ENCODE measurements at regions not wholly inside any gene's neighbourhood (a gene's known extent, or its start where the extent isn't known, plus 50 kb on each side); places are given as distances from the start of the nearest gene placed in this dataset.

DNA sequence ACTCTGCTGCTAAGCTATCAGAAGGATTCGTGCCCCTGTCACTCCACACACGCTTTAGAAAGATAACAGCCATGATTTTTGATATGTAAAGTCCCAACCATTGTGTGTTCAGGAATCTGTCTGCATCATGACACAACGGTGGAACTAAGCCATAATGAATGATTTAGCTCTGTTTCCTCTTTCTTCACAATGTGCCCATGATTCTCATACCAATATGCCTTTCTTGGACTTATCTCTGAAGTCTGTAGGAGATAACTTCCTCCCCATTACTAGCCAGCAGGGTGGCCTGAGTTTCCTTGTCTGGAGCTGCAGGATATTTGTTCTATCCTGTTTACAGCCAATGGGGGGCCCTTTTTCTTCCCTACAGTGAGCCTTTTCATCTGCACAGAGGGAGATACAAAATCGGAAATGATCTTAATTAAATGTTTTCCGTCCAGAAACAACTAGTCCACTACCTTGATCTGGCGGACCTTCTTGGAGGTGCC lies 511.7 kb downstream of the USP25 start:
- DNase-seq: no peak

DNA sequence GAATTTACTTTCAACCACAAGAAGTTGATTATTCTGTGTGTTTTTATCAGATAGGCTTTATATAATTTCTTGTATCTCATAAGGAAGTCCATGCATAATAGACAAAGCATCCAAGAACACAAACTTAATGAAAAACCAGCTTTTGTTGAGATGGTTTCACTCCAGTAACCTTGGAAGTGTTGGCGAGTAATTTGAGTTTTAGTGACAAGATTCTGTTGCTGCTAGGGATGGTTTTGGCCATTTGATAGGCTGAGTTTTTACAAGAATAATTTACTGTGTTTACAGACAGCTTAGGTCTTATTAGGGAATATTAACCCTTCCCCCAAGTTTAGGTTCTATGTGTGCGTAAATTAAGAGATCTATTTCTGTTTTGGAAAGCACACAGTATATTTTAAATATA lies 513.6 kb downstream of the USP25 start:
- no peak for DNase-seq

DNA sequence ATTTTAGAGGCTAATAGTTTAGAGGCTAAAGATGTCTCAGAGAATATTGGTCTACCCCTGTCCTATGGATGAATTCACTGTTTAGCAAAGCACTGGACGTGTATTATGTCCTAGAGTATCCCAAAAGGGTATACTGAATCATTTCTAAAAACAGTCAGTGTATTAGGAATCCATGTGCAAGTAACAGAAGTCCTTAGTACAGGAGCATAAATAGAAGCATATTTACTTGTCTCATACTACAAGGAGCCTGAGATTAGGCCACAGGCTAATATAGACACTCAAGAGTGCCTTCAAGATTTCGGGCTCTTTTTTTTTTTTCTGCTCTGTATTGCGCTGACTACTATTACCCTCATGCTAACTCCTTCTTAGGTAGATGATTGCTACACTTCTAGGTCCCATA lies 518.9 kb downstream of the USP25 start:
- no peak for DNase-seq

- DNase-seq: no peak
These were observed 520.5 kb downstream of the USP25 start for GRCh38 chr21:16250273-16250672.

GRCh38 chr21:16258844-16259611 lies 529.2 kb downstream of the USP25 start:
- DNase-seq: no peak

DNA sequence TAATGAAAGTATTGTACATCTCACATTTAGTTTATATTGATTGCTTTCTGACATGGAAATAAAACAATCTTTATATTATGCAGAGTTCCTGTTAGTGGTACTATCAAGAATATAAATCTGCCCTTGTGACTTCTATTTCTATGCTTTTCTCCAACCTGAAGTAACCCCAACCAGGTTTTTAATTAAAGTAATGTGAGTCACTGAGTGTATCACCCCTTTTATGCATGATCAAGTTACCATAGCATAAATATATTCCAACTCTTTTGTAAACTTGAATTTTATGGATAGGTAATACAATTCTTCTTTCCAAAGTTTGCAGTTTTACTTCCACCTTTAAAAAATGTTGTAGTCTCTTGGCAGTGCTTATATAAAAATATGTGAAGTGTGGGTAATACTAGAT lies 532.3 kb downstream of the USP25 start:
- no peak for DNase-seq

DNA sequence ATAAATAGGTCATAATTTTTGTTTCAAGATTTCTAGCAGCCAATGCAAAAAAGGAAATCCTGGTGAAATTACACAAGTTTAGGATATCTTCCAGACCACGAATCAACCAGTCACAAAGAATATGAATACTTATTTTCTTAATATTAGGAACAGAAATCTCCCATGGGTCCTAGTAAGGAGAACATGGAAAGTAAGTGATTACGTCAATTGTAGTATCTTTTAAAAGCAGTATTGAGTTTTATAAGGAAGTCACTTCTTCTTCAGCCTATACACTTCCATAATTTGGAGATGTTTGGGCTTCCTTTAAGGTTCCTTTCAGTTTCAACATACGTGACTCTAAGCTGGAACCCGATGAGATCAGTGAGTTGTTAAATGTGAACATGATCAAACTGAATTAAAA lies 534.5 kb downstream of the USP25 start:
- DNase-seq: no peak

- DNase-seq: no peak
These were observed 539.7 kb downstream of the USP25 start for GRCh38 chr21:16269476-16269875.

GRCh38 chr21:16279731-16280581 lies 550.2 kb downstream of the USP25 start:
- peak; percentile 50 for DNase-seq

DNA sequence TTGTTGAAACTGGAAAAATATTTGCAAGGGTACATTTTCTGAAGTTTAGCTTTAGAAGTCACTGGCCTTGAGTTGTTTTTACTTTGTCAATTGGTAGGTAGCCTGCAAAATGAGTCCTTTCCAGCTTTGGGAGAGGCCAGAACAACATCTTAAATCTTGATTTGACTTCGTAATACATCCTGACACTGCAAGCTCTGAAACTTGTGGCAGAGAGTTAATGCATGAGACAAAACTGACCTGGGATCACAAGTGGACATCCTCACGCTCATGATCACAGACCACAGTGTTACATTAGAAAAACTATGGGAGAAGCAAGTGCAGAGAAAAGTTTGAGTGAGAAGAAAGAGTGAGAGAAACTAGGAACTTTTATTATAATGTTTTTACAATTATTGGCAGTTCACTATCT lies 550.9 kb downstream of the USP25 start:
- DNase-seq: no peak

DNA sequence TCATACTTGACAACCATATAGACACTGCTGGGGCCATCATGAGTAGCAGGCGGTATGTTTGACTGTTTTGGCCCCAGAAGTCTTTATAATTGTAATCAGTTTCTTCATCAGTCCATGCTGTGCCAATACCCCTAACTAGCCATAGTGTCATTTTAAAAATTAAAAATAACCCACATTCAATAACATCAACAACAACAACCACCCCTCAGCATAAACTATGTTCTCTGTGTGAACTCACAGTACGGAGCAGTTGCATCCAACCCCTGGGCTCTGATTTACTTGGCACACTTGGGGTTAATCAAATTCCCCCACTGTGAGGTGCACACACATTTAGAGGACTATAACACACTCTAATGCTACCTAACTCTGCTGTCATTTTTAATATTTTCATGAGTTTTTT lies 553.7 kb downstream of the USP25 start:
- no peak for DNase-seq

- DNase-seq: no peak
These were observed 555.9 kb downstream of the USP25 start for GRCh38 chr21:16285605-16286126.

GRCh38 chr21:16287046-16287445 lies 557.3 kb downstream of the USP25 start:
- DNase-seq: no peak

GRCh38 chr21:16291296-16291695 lies 561.5 kb downstream of the USP25 start:
- no peak for DNase-seq

- no peak for DNase-seq
These were observed 564.3 kb downstream of the USP25 start for GRCh38 chr21:16294128-16294527.

GRCh38 chr21:16302851-16303282 lies 573.1 kb downstream of the USP25 start:
- no peak for DNase-seq

- DNase-seq: no peak
These were observed 574.7 kb downstream of the USP25 start for GRCh38 chr21:16304174-16305095.

DNA sequence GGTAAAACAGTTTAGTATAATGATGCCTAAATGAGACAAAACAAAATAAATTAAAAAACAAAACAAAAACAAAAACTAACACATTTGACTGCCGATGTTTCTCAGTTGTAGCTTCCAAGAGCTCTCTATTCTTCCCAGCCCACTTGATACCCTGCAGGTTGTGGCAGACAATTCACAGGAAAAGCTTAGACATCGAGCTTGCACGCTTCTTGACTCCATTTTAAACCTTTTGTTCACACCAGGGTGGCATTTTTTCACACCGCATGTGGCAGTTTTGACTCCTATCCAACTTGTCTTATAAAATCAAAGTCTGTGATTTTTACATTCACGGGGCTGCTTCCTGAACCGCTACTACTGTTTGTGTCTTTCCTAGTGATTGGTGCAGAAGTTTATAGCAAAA lies 575.9 kb downstream of the USP25 start:
- peak; percentile 33 for DNase-seq

DNA sequence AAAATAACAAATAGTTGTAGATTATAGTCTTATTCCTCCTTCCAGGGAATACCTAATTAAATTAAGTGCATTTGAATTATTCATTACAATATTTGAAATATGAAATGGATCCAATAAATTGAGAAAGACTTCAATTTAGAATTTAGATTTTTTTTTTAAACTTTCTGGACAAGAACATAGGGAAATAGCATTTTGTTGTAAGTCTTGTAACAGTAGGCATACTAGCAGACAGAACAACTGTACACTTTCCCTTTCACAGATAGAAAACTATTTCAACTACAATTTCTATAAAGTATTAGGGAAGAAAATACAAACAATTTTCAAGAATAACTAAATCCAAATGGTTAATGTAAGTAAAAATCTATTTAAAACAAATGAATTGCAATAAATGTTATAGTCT lies 577.5 kb downstream of the USP25 start:
- DNase-seq: no peak

DNA sequence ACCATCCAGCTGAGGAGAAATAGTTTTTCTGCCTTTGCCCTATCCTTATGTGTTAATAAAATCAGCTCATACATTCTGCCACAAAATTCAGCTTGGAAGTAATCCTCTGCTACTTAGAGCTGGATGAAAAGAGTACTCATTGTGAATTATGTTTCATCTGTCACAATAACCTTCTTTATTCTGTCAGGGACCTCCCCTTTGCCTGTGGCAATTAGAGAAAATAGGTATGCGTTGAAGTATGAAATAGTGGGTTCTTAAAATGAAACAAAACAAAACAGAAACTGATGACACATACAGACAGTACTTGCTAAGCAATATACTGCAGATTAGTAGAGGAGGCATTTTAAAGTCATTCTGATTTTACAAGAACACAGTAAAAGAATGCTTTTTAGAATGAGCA lies 578.5 kb downstream of the USP25 start:
- no peak for DNase-seq

DNA sequence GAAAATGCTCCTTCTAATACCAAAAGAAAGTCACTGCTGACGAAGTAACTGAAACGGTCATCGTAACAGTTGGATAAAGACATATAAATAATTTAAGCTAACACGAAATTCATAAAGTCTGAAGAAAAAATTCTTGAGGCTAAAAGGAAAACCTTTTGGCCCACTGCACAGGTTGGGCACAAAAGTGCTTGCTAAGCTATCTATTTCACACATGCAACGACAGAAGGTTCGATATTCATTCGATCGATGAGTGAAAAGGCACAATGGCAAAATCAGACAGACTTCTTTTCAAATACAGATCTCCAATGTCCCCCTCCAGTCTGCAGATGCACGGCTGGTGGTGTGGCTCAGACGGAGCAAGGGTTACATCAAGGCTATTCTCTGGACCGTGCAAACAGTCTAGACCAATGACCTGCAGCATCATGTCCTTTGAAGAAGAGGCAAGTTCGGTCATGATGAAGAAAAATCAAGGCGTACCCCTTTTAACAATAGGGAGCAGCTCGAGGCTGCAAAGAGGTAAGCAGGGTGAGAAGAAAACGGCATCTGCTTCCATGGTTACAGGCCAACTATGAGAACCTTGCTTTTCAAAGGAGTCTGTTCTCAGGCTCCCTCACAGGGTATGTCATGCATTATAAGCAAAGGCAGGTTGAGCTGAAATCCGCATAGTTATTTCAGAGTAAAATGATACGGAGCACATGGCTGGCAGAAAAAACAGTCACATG lies 579.6 kb downstream of the USP25 start:
- DNase-seq: no peak

DNA sequence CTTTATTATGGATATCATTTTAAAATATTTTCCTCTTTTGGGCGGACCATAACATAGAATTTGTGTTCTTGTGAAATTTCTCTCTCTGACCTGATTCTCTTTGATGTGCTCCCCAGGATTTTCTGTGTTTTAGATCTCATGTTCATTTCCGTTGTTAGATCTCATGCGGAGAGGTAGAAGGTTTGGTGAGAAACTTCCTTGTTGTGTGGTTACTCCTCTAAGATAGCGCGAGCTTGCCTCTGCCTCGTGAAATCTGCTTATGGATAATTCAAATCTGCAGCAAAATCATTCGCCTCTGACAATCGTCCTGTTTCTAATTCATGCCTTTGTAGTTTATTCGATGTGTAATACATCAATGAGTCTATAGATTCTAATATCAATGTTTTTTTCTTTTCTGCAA lies 580.4 kb downstream of the USP25 start:
- no peak for DNase-seq
